T-helper 1 cell treated with Interleukin-12 subunit alpha and Interleukin-12 subunit beta and Interleukin-4 antibody, amounts not matched to agents 30 μg/mL and 1 μg/mL, for 36 hours (primary cell): ENCODE measurements at regions not wholly inside any gene's neighbourhood (a gene's known extent, or its start where the extent isn't known, plus 50 kb on each side); places are given as distances from the start of the nearest gene placed in this dataset.
"Not testable (repeated sequence)": the region's sequence is repeated elsewhere in the genome, so short reads cannot be mapped to it uniquely, and the experiment has no call there.

ENCODE experiments used
- H3K27ac Mint-ChIP-seq: one replicate; pipeline ENCODE4 v1.8.0; 2021; ENCODE audit warnings: mild to moderate bottlenecking, mixed read lengths
- H3K27me3 Mint-ChIP-seq: one replicate; pipeline ENCODE4 v1.8.0; 2021; ENCODE audit warnings: low read depth, mixed read lengths
- H3K36me3 Mint-ChIP-seq: one replicate; pipeline ENCODE4 v1.8.0; 2021; ENCODE audit warnings: low read depth, mixed read lengths
- H3K4me1 Mint-ChIP-seq: one replicate; pipeline ENCODE4 v1.8.0; 2021; ENCODE audit warnings: low read depth, mixed read lengths
- H3K4me3 Mint-ChIP-seq: one replicate; pipeline ENCODE4 v1.8.0; 2021; ENCODE audit warnings: mild to moderate bottlenecking, moderate library complexity, mixed read lengths
- H3K9me3 Mint-ChIP-seq: one replicate; pipeline ENCODE4 v1.8.0; 2021; ENCODE audit warnings: mixed read lengths

DNA sequence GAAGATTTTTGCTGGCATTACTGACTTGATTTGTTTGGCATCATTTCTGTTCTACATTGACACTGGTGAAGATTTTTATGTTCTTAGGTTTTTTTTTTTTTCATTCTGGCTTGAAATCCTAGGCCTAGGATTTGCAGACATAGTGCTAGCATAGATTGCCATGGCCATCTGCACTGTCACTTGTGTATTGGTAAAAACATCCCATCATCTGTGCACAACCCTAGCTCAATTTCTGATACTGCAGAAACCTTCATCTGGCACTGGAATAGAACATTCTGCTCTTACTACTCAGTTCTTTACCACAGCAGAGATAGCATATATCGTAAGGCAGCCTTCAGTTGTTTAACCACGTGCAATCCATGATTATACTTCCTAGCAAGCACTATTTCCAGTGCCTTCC lies 111.5 kb upstream of the IL15 start:
- H3K9me3 Mint-ChIP-seq, result no peaks in the 10 kb centered on the region
- no peaks in the 10 kb centered on the region for H3K27me3 Mint-ChIP-seq
- no peak overlapping the region for H3K27ac Mint-ChIP-seq
- no peaks in the 10 kb centered on the region for H3K36me3 Mint-ChIP-seq
- no peaks in the 10 kb centered on the region for H3K4me1 Mint-ChIP-seq
- H3K4me3 Mint-ChIP-seq, result no peak overlapping the region

DNA sequence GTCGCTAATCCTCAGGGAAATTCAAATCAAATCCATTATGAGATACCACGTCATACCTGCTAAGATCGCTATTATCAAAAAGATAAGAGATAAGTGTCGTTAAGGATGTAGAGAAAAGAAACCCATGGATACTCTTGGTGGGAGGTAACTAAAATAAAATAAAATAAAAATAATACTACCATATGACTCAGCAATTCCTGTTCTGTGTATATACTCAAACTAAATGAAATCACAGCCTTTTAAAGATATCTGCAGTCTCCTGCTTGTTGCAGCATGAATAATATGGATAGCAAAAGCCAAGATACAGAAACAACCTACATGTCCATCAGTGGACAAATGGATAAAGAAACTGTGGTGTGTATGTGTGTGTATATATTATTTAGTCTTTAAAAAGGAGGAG lies 105.8 kb upstream of the IL15 start:
- H3K27ac Mint-ChIP-seq, result no peak overlapping the region
- H3K4me1 Mint-ChIP-seq, result no peaks in the 10 kb centered on the region
- no peak overlapping the region for H3K4me3 Mint-ChIP-seq
- no peaks in the 10 kb centered on the region for H3K27me3 Mint-ChIP-seq
- H3K9me3 Mint-ChIP-seq, result no peaks in the 10 kb centered on the region
- H3K36me3 Mint-ChIP-seq, result no peaks in the 10 kb centered on the region

DNA sequence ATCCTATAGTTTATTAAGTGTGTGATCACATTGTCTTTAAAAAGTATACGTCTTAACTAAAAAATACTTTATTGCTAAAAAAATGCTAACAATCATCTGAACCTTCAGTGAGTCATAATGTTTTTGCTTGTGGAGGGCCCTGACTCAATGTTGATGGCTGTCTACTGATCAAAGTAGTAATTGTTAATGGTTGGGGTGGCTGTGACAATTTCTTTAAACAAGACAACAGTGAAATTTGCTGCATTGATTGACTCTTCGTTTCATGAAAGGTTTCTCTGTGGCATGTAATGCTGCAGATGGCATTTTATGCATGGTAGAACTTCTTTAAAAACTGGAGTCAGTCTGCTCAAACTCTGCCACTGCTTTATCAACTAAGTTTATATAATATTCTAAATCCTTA lies 101.4 kb upstream of the IL15 start:
- Mint-ChIP-seq H3K27ac (no peak overlapping the region), H3K27me3 (no peaks in the 10 kb centered on the region), H3K9me3 (peaks cover 19% of the 10 kb centered on the region), H3K36me3 (no peaks in the 10 kb centered on the region), H3K4me3 (no peak overlapping the region), H3K4me1 (no peaks in the 10 kb centered on the region)

DNA sequence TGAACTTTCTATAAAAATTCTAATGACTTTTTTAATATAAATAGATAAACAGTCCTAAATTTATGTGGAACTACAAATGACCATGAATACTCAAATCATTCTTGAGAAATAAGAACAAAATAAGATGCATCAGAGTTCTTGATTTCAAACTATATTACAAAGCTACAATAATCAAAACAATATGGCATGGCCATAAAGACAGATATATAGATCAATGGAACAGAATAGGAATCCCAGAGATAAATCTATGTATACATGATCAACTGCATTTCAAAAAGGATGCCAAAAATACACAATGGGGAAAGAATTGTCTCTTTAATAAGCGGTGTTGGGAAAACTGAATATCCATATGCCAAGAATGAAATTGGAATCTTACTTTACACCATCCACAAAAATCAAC lies 98.4 kb upstream of the IL15 start:
- Mint-ChIP-seq H3K27me3 (no peaks in the 10 kb centered on the region), H3K36me3 (no peaks in the 10 kb centered on the region), H3K27ac (peak overlapping the region; percentile 29), H3K4me3 (no peak overlapping the region), H3K9me3 (peaks cover 19% of the 10 kb centered on the region), H3K4me1 (no peaks in the 10 kb centered on the region)

DNA sequence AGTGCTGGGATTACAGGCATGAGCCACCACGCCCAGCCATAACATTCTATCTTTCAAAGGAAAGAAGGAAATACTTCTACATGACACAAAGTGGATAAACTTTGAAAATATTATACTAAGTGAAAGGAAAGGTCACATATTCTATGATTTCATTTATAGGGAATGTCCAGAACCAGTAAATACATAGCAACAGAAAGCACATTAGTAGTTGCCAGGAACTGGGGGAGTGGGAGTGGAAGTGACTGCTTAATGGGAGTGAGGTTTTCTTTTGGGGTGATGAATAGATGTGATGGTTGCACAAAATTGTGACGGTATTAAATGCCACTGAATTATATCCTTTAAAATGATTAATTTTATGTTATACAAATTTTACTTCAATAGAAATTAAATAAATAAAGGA lies 95.7 kb upstream of the IL15 start:
- Mint-ChIP-seq H3K9me3 (peaks cover 19% of the 10 kb centered on the region), H3K36me3 (no peaks in the 10 kb centered on the region), H3K4me3 (no peak overlapping the region), H3K27ac (no peak overlapping the region), H3K27me3 (no peaks in the 10 kb centered on the region), H3K4me1 (no peaks in the 10 kb centered on the region)

DNA sequence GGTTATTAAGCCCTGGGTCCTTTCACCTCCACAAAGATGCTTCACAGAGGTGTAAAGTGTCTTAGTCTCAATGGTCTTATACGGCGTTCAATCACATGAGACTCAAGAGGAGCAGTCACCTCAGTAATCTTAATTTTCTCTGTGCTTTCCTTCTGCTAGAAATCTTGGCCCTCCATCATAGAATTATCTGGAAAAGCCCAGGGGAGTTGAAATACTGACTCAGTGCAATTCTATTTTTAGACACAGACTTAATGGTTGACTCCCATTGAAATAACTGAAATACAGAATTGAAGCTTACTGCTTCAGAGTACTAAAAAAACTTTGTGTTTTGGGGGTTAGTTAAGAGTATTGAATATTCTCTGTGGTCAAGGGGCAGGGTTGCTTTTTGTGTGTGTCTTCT lies 94.5 kb upstream of the IL15 start:
- Mint-ChIP-seq H3K9me3 (peaks cover 18% of the 10 kb centered on the region), H3K27me3 (no peaks in the 10 kb centered on the region), H3K27ac (no peak overlapping the region), H3K36me3 (no peaks in the 10 kb centered on the region), H3K4me1 (no peaks in the 10 kb centered on the region), H3K4me3 (no peak overlapping the region)

DNA sequence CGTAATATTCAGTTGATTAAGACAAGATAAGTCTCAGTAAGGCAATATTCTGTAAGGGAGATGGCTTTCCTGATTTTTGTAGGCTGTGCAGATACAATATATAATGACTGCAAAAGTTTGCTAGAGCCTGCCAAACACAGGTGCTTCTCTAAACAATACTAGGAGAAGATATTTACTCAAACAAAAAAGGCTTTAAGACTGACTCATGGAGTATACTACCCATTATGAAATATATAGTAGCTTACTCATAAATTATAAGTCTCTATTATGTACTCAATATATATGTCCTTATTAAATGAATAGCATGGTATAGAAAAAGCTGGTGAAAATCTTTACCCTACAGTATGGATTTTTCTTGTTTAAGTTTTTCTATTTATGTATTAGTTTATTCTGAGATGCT lies 93.2 kb upstream of the IL15 start:
- Mint-ChIP-seq H3K4me1 (no peaks in the 10 kb centered on the region), H3K9me3 (peaks cover 9% of the 10 kb centered on the region), H3K36me3 (no peaks in the 10 kb centered on the region), H3K27me3 (no peaks in the 10 kb centered on the region), H3K4me3 (no peak overlapping the region), H3K27ac (no peak overlapping the region)

DNA sequence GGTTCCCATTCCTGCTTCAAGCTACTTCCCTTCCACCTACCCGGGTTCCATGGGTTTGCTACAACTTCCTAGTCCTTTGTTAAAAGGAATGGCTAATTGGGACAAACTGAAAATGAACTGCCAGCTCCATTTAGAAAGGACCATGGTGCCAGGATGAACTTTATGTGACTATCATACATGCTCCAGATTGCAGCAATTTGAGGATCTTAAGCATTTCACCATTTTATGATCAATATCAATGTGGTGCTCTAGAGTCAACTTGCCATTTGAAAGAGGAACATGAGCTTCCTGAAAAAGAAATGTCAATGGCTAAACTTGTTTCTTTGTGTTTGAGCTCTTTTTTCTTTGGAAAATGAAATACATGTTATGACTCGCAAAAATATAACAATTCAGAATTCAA lies 92.7 kb upstream of the IL15 start:
- Mint-ChIP-seq H3K4me1 (no peaks in the 10 kb centered on the region), H3K4me3 (no peak overlapping the region), H3K27ac (no peak overlapping the region), H3K27me3 (no peaks in the 10 kb centered on the region), H3K9me3 (peaks cover 5% of the 10 kb centered on the region), H3K36me3 (no peaks in the 10 kb centered on the region)

DNA sequence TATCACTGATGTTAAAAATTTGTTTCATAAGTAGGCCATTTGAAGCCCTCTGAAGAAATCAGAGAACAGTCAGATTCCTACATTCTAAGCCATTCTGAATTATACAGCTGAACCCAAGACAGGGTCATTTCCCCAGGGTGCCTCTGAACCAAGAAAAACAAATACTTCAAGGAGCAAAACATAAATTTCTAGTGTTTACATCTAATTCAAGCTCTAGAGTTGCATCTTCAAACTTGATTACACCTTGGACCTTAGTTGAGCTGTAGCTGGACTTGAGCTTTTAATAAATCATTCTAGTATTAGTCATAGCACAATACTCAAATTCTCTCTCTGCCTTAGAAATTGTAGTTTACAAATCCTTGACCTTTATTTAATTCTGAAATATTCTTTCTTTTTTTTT lies 87.6 kb upstream of the IL15 start:
- Mint-ChIP-seq H3K9me3 (peaks cover 9% of the 10 kb centered on the region), H3K4me1 (no peaks in the 10 kb centered on the region), H3K27ac (no peak overlapping the region), H3K4me3 (no peak overlapping the region), H3K36me3 (no peaks in the 10 kb centered on the region), H3K27me3 (no peaks in the 10 kb centered on the region)

DNA sequence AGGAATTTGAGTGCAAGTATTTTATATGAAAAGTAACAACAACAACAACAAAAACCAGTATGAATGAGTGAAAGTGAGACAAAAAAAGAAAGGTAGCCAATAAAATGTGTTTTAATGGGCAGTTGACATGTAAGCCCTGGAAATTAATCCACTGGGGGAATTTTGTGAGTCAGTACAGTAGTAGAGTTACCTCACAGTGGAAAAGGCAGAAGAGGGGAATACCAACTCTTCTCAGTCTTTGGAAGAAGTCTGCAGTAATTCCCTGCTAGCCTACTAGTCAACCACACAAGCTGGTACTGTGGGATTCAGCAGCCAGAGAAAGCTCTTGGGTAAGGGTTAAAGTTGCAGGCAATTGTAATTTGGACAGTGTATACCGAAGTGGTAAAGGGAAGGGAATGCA lies 76.3 kb upstream of the IL15 start:
- Mint-ChIP-seq H3K27ac (no peak overlapping the region), H3K36me3 (no peaks in the 10 kb centered on the region), H3K9me3 (no peaks in the 10 kb centered on the region), H3K4me3 (no peak overlapping the region), H3K4me1 (no peaks in the 10 kb centered on the region), H3K27me3 (no peaks in the 10 kb centered on the region)

DNA sequence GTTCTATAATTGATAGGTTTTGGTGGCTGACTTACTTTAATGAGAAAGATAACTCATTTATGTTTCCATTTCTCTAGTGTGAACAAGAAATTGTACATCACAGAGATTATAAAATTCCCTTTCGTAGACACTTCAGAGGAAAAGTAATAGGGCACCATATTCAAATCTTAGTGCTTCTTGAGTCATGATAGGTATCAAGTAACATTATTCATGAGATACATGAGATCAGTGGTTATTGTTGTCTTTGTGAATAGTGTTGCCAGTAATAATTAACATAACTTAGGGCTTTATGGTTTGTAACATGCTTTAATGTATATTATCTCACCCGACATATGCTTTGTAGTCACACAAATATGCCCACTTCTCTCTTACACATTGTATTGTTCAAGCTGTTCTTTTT lies 73.7 kb upstream of the IL15 start:
- Mint-ChIP-seq H3K36me3 (no peaks in the 10 kb centered on the region), H3K27ac (no peak overlapping the region), H3K27me3 (no peaks in the 10 kb centered on the region), H3K9me3 (no peaks in the 10 kb centered on the region), H3K4me3 (no peak overlapping the region), H3K4me1 (no peaks in the 10 kb centered on the region)

DNA sequence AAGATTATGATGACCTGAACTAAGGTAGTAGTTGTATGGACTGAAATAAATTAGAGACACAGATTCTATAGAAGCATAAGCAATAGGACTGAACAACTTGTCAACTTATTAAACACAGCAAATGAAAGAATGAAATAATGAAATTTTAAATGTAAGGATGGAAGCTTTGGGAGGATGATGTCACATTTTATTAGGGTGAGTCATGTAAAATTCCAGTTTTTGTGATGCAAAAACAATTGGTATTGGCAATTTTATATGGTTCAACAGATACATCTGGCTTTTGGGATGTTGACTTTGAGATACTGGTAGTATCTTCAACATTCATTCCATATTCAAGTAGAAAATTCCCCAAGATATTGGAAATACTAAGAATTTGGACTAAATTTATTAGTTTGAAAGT lies 72.7 kb upstream of the IL15 start:
- H3K4me1 Mint-ChIP-seq, result no peaks in the 10 kb centered on the region
- H3K27ac Mint-ChIP-seq, result no peak overlapping the region
- no peaks in the 10 kb centered on the region for H3K27me3 Mint-ChIP-seq
- no peaks in the 10 kb centered on the region for H3K36me3 Mint-ChIP-seq
- no peaks in the 10 kb centered on the region for H3K9me3 Mint-ChIP-seq
- H3K4me3 Mint-ChIP-seq, result no peak overlapping the region

DNA sequence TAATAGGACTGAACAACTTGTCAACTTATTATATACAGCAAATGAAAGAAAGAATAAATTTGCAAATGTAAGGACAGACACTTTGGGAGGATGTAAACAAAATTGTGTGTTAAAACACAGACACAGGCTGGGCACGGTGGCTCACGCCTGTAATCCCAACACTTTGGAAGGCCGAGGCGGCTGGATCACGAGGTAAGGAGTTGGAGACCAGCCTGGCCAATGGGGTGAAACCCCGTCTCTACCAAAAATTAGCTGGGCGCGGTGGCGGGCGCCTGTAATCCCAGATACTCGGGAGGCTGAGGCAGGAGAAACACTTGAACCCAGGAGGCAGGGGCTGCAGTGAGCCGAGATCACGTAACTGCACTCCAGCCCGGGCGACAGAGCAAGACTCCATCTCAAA lies 71.4 kb upstream of the IL15 start:
- H3K9me3 Mint-ChIP-seq, H3K27ac Mint-ChIP-seq, H3K36me3 Mint-ChIP-seq, H3K4me1 Mint-ChIP-seq, H3K4me3 Mint-ChIP-seq, H3K27me3 Mint-ChIP-seq: not testable (repeated sequence)

DNA sequence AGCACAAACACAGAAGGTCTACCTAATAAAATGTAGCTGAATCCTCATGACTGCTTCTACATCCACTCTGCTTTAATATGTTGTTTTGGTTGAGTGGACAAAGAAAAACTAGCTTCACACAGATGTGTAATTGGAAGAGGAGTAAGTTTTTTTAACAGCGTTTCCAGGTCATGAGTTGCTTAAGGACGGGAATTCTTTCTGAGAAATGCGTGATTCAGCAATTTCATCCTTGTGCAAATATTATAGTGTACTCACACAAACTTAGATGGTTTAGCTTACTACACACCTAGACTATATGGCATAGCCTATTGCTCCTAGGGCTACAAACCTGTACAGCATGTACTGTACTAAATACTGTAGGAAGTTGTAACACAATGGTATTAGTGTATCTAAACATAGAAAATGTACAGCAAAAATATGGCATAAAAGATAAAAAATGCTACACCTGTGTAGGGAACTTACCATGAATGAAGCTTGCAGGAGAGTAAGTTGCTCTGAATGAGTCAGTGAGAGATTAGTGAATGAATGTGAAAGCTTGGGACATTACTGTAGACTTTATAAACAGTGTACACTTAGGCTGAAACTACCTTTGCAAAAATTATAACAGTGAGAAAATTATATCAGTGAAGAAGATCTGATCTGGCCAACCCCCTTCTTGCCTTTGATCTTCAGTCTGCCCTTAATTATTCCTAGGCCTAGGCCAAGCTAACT lies 70.8 kb upstream of the IL15 start:
- Mint-ChIP-seq H3K9me3 (no peaks in the 10 kb centered on the region), H3K27ac (no peak overlapping the region), H3K4me3 (no peak overlapping the region), H3K27me3 (no peaks in the 10 kb centered on the region), H3K36me3 (no peaks in the 10 kb centered on the region), H3K4me1 (no peaks in the 10 kb centered on the region)

DNA sequence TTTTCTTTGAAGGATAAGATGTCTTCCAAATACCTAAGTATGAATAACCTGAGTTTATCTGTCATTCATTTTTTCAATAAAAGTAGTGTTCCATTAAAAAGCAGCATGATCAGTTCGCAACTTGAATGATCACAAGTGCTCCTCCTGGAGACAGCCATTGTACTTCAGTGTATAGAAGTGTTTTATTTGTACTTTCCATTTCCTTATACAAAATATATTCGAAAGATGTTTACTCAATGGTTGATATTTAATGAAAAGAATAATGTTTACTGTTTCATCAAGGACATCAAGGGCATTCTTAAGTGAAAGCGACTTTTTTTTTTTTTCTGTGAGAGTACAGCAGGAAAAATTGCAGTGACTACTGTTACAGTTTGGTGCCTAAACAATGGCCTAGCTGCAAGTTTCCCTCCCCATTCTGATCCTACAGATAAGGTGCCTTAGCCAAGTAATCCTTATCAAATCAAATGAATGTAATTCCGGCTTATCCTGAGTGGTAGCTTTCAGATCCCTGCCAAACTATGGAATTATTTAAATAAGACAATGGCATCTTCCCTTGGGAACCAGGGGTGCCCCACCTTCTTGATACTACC lies 69.0 kb upstream of the IL15 start:
- Mint-ChIP-seq H3K4me1 (no peaks in the 10 kb centered on the region), H3K36me3 (no peaks in the 10 kb centered on the region), H3K27ac (no peak overlapping the region), H3K9me3 (no peaks in the 10 kb centered on the region), H3K4me3 (no peak overlapping the region), H3K27me3 (no peaks in the 10 kb centered on the region)

DNA sequence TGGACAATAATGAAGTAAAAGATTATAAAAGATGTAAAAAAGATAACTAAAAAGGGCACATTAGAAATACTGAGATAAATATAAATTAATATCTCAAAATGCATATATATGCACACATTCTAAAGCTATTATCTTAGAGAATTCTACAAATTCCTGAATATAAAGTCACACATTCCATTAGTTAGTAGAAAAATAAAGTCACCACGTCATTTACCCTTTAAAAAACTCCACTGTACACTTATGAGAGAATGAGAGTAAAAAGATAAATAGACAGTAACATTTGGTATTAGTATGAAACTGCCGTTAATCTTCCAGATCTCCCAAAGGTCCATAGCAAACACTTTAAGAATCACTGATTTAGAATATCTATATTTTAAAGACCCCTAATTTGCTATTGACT lies 67.2 kb upstream of the IL15 start:
- Mint-ChIP-seq H3K27me3 (no peaks in the 10 kb centered on the region), H3K4me3 (no peak overlapping the region), H3K36me3 (no peaks in the 10 kb centered on the region), H3K27ac (no peak overlapping the region), H3K9me3 (no peaks in the 10 kb centered on the region), H3K4me1 (no peaks in the 10 kb centered on the region)
